GM12878 (cell line): ENCODE measurements at regions not wholly inside any gene's neighbourhood (a gene's known extent, or its start where the extent isn't known, plus 50 kb on each side); places are given as distances from the start of the nearest gene placed in this dataset.

Experiments
- ATAC-seq: fragments of 200-7000 bp; cut with Tn5 transposase; 3 replicates; pipeline ENCODE4 v1.9.1; 2020; ENCODE audit warnings: mild to moderate bottlenecking, moderate library complexity
- BruUV-seq: library from RNA; stranded (reverse); fragments of 400-500 nt; replicated peaks from 2 replicates; lab custom pipeline; 2021; lab: Mats Ljungman, UMichigan
- CTCF ChIA-PET: fragments of 300-600 bp; sonication (Branson Sonifier 250); formaldehyde crosslinking; extraction: SDS; loops from one replicate; lab custom pipeline; 2021; ENCODE audit warnings: inconsistent platforms; lab: Yijun Ruan, JAX
- POLR2A ChIA-PET: fragments of 350-600 bp; formaldehyde crosslinking; extraction: SDS; loops from one replicate; lab custom pipeline; 2021; ENCODE audit warnings: inconsistent platforms; lab: Charles Lee
- RAD21 ChIA-PET: fragments of 300-600 bp; sonication (Branson Sonifier 250); formaldehyde crosslinking; loops from one replicate; lab custom pipeline; 2023; ENCODE audit warnings: antibody characterized with exemption; ENCODE audit not compliant: unreplicated experiment; lab: Charles Lee
- SMC1A ChIA-PET: fragments of 300-600 bp; sonication (Branson Sonifier 250); formaldehyde crosslinking; loops from one replicate; lab custom pipeline; 2023; ENCODE audit not compliant: unreplicated experiment, uncharacterized antibody; lab: Charles Lee
- DNase-seq: peaks from one replicate; pipeline ENCODE4 v3.0.0-alpha.2; 2011; ENCODE audit warnings: low read depth, low spot score
- FAIRE-seq: peaks from 3 replicates; lab custom pipeline; 2011; peaks lifted over from hg19 to GRCh38; lab: Jason Lieb, UNC
- H2AFZ ChIP-seq: 2 replicates; pipeline ENCODE4 v1.6.0; 2011; ENCODE audit warnings: low read depth, low read length, control low read depth; ENCODE audit not compliant: control insufficient read depth
- H3K27ac ChIP-seq: 2 replicates; pipeline ENCODE4 v1.5.1; 2011; ENCODE audit warnings: control low read depth; ENCODE audit not compliant: control insufficient read depth, insufficient read depth
- H3K27me3 ChIP-seq, 2 experiments: replicated peaks in 1 of 2; 2 replicates each; pipeline versions ENCODE4 v1.6.0 to v1.6.1; 2011; ENCODE audit warnings: low read length in 1 of 2; ENCODE audit not compliant: control insufficient read depth in 2 of 2, insufficient read depth in 2 of 2
- H3K36me3 ChIP-seq, 2 experiments: 2 replicates each; pipeline ENCODE4 v1.5.1; 2011; ENCODE audit warnings: low read length in 1 of 2; ENCODE audit not compliant: control insufficient read depth in 2 of 2, insufficient read depth in 2 of 2
- H3K4me1 ChIP-seq: 2 replicates; pipeline ENCODE4 v1.6.1; 2011; ENCODE audit warnings: mild to moderate bottlenecking, low read length, moderate library complexity, mixed read lengths; ENCODE audit not compliant: control insufficient read depth, insufficient read depth
- H3K4me2 ChIP-seq: 2 replicates; pipeline ENCODE4 v1.6.0; 2011; ENCODE audit warnings: control low read depth; ENCODE audit not compliant: control insufficient read depth, insufficient read depth
- H3K4me3 ChIP-seq: fragments of 200-600 bp; sonication (generic); 2 replicates; pipeline ENCODE4 v1.5.1; 2016
- H3K79me2 ChIP-seq: 2 replicates; pipeline ENCODE4 v1.6.0; 2011; ENCODE audit warnings: low read length; ENCODE audit not compliant: control insufficient read depth, insufficient read depth
- H3K9ac ChIP-seq: 2 replicates; pipeline ENCODE4 v1.8.0; 2011; ENCODE audit warnings: low read length, control low read depth, mixed read lengths; ENCODE audit not compliant: control insufficient read depth, insufficient read depth
- H3K9me3 ChIP-seq: replicated peaks from 3 replicates; pipeline ENCODE4 v1.5.1; 2011; ENCODE audit warnings: mild to moderate bottlenecking, low read length; ENCODE audit not compliant: control insufficient read depth, insufficient read depth
- H4K20me1 ChIP-seq: 2 replicates; pipeline ENCODE4 v1.6.0; 2011; ENCODE audit not compliant: control insufficient read depth, insufficient read depth
- ATF2 ChIP-seq: IDR thresholded peaks from 2 replicates; pipeline ENCODE4 v1.6.1; 2012; ENCODE audit warnings: low read length, inconsistent platforms
- MXI1 ChIP-seq: fragments of 150-350 bp; IDR thresholded peaks from 2 replicates; pipeline ENCODE4 v1.6.1; 2011; ENCODE audit warnings: low read depth, mild to moderate bottlenecking, inconsistent platforms, low read length, improper control_type of control experiment
- NFIC ChIP-seq: IDR thresholded peaks from 2 replicates; pipeline ENCODE4 v1.6.1; 2012; ENCODE audit warnings: low read depth, mild to moderate bottlenecking, inconsistent platforms, low read length, moderate library complexity
- RAD51 ChIP-seq: fragments of 450-650 bp; IDR thresholded peaks from 2 replicates; pipeline ENCODE4 v1.6.1; 2016; ENCODE audit warnings: moderate library complexity, mild to moderate bottlenecking, inconsistent platforms
- RUNX3 ChIP-seq: IDR thresholded peaks from 2 replicates; pipeline ENCODE4 v1.6.1; 2012; ENCODE audit warnings: low read length, inconsistent platforms
- SMAD1 ChIP-seq: fragments of 450-650 bp; IDR thresholded peaks from 2 replicates; pipeline ENCODE4 v1.6.1; 2018; ENCODE audit warnings: mild to moderate bottlenecking, low read depth; ENCODE audit not compliant: partially characterized antibody
- WGBS: methylation state at CpG from one replicate; pipeline ENCODE4 v1.1.6; 2016; ENCODE audit warnings: low lambda C conversion rate; ENCODE audit not compliant: insufficient replicate concordance, insufficient coverage; ENCODE audit errors: missing lambda C conversion rate; 5-methylcytosine and 5-hydroxymethylcytosine counted together
- in situ Hi-C: fragments of 300-500 bp; cut with MboI; formaldehyde crosslinking; loops from 9 replicates; pipeline ENCODE4 v1.14.3; 2018; ENCODE audit warnings: mixed read lengths
- intact Hi-C: fragments of 100-400 bp; cut with micrococcal nuclease; formaldehyde crosslinking; loops from one replicate; pipeline ENCODE4 v1.14.2; 2022; ENCODE audit not compliant: unreplicated experiment
- TF ChIP-seq, protein P1 (sequence below): IDR thresholded peaks from 2 replicates; pipeline ENCODE4 v1.6.1; 2012; ENCODE audit warnings: low read depth, low read length, improper control_type of control experiment
- TF ChIP-seq, protein P2 (sequence below): IDR thresholded peaks from 2 replicates; pipeline ENCODE4 v1.6.1; 2011; ENCODE audit warnings: low read depth, mild to moderate bottlenecking, low read length, moderate library complexity, borderline replicate concordance; ENCODE audit errors: extremely low read depth
- TF ChIP-seq, protein P3 (sequence below): IDR thresholded peaks from 2 replicates; pipeline ENCODE4 v1.6.1; 2011; ENCODE audit warnings: borderline replicate concordance, low read depth, mild to moderate bottlenecking, moderate library complexity, mixed read lengths, low read length; ENCODE audit not compliant: insufficient read depth; ENCODE audit errors: extremely low read length

- Histone ChIP-seq H3K4me2 (no peak overlapping the region), H3K79me2 (no peaks in the 10 kb centered on the region), H2AFZ (no peak overlapping the region), H3K4me1 (no peaks in the 10 kb centered on the region), H3K27me3 (no peaks in the 10 kb centered on the region), H4K20me1 (no peaks in the 10 kb centered on the region), H3K27ac (no peak overlapping the region), H3K36me3 (no peaks in the 10 kb centered on the region), H3K9me3 (no peaks in the 10 kb centered on the region), H3K4me3 (no peak overlapping the region), H3K9ac (no peak overlapping the region)
- ChIA-PET SMC1A (no interaction called here), RAD21 (no interaction called here), POLR2A (no interaction called here), CTCF (no interaction called here)
- WGBS, result 8% methylated on average over 1 of the region's 1 CpG
- intact Hi-C loops, result no loop called here
- TF ChIP-seq RAD51, result no peak
- no peak for TF ChIP-seq SMAD1
- TF ChIP-seq, protein P1, sequence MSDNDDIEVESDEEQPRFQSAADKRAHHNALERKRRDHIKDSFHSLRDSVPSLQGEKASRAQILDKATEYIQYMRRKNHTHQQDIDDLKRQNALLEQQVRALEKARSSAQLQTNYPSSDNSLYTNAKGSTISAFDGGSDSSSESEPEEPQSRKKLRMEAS, result no peak
- no peak for TF ChIP-seq NFIC
- no peak for TF ChIP-seq MXI1
- TF ChIP-seq, protein P2, sequence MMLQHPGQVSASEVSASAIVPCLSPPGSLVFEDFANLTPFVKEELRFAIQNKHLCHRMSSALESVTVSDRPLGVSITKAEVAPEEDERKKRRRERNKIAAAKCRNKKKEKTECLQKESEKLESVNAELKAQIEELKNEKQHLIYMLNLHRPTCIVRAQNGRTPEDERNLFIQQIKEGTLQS, result no peak
- no peak for TF ChIP-seq ATF2
- TF ChIP-seq, protein P3, sequence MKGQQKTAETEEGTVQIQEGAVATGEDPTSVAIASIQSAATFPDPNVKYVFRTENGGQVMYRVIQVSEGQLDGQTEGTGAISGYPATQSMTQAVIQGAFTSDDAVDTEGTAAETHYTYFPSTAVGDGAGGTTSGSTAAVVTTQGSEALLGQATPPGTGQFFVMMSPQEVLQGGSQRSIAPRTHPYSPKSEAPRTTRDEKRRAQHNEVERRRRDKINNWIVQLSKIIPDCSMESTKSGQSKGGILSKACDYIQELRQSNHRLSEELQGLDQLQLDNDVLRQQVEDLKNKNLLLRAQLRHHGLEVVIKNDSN, result no peak
- TF ChIP-seq RUNX3, result no peak
- ATAC-seq (no peak), FAIRE-seq (no peak), DNase-seq (no peak)
- in situ Hi-C loops, result no loop called here
- no TSS peak for BruUV-seq
Measured at GRCh38 chr14:44763356-44763755, 198.4 kb downstream of the KLHL28 start.
